Caki2 (cell line): ENCODE measurements at regions not wholly inside any gene's neighbourhood (a gene's known extent, or its start where the extent isn't known, plus 50 kb on each side); places are given as distances from the start of the nearest gene placed in this dataset.
A peak's percentile ranks its signal among the peaks of the same experiment; 100 is the strongest.
"Not testable (repeated sequence)": the region's sequence is repeated elsewhere in the genome, so short reads cannot be mapped to it uniquely, and the experiment has no call there.

ENCODE experiments used
- DNase-seq: peaks from one replicate; pipeline ENCODE4 v3.0.0-alpha.2; 2015; ENCODE audit warnings: low read depth
- in situ Hi-C: cut with HindIII; loops from 2 replicates; pipeline ENCODE4 v1.10.0; 2016; ENCODE audit warnings: low sequenced_read_pairs, low pct_unique_long_range_greater_than_20kb, mixed read lengths

DNA sequence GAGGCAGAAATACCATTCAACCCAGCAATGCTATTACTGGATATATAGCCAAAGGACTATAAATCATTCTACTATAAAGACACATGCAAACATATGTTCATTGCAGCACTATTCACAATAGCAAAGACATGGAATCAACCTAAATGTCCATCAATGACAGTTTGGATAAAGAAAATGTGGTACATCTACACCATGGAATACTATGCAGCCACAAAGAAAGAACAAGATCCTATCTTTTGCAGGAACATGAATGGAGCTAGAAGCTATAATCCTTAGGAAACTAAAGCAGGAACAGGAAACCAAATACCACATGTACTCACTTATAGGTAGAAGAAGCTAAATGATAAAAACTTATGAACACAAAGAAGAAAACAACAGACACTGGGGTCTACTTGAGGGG is 730.3 kb upstream of the ADGRB3 start:
- in situ Hi-C loops, DNase-seq: not testable (repeated sequence)

DNA sequence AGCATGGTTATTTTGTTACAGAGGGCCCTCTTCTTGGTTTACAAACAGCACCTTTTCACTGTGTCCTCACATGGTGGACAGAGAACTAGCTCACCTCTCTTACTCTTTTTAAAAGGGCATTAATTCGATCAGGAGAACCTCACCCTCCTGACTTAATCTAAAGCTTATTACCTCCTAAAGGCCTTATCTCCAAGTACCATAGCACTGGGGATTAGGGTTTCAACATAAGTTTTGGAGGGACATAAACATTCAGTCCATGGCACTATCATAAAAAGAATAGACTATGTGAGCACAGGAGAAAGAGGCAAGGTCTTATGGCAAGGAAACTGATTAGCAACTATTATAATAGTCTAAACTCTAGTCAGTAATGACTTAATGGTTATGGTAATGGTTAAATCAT is 736.2 kb upstream of the ADGRB3 start:
- no peak for DNase-seq
- in situ Hi-C loops, result no loop called here

DNA sequence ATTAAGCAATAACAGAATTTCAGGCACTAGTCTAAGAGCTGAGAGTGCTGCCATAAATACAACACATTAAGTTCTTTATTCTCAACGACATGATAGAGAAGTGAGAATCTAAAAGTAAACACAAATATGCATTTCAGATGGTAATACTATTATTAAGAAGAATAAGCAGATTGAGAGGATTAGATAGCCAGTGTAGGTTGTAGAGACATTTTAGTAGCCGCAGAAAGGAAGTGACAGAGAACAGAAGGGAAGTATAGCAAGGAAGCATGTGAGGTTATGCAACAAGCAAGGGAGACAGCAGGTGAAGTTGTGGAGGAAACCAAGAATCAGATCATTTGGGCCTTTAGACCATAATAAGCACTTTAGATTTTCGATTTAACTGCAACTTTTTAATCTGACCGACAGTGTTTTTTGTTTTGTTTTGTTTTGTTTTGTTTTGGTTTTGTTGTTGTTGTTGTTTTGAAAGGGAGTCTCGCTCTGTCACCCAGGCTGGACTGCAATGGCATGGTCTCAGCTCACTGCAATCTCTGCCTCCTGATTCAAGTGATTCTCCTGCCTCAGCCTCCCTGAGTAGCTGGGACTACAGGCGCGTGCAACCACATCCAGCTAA is 737.0 kb upstream of the ADGRB3 start:
- in situ Hi-C loops, result no loop called here
- DNase-seq, result no peak

DNA sequence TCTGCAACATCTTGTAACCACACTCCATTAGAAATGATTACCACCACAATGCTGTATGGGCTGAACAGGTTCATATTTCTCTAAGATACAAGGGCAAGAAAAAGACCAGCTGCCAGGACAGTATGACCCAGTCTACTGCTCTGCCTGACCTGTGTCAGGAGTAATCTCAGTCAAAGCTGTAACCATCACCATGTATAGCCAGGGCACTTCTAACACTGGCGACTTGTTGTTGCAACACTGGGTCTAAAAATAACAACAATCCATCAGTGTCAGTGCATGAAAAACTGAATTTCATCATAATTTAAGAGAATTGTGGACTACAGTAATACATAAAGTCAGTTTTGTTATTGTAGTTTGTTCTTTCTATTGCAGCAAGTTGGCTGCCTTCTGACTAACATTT is 738.6 kb upstream of the ADGRB3 start:
- DNase-seq, result no peak

DNA sequence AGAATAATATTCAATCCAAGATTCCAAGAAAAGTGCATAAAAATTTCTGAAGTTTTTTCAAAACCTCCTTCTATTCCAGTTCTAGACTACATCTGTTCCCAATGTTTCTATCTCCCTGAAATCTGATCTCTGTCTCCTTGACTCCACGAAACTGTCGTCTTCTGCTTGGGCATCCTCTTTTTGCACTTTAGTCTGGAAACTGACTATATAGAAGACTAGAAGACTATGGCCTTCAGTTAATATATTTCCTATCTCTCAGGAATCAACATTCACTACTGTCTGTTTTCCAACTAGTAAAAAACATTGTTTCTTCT is 745.4 kb upstream of the ADGRB3 start:
- in situ Hi-C loops, result no loop called here
- no peak for DNase-seq

More for the DNA sequence above, 738.6 kb upstream of the ADGRB3 start:
- in situ Hi-C loops, result no loop called here

DNA sequence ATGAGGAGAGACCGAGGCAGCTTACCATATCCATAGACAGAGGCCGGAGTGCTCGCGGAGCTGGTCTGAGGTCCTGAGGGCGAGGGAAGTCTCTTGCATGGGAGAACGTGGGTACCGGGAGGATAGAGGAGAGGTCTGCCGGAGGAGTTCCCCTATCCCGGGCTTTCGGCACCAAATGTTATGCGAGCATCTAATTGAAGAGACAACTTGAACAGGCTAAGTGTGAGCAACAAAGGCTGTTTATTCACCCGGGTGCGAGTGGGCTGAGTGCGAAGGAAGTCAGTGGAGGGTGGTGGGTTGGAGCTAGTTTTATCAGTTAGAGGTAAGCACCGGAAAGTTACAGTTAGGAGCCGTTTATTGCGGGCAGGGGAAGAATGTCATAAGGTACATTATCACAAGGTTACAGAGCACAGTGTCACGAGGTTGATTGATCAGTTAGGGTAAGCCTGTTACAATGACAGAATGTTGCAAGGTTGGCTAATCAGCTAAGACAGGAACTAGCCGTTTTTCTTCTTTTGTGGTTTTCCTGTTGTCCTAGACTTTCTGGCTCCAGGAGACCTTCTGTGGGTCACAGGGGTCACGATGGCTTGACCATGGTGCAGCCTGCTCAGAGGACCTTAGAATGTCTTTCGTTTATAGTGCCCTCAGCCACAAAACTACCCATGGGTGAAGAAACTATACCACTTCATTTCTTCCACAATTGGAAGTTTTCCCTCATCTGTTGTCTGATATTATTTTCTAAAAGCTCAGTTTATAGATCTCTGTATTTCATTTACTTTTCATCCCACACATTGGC is 746.0 kb upstream of the ADGRB3 start:
- peak; percentile 92 for DNase-seq
- in situ Hi-C loops, result no loop called here

DNA sequence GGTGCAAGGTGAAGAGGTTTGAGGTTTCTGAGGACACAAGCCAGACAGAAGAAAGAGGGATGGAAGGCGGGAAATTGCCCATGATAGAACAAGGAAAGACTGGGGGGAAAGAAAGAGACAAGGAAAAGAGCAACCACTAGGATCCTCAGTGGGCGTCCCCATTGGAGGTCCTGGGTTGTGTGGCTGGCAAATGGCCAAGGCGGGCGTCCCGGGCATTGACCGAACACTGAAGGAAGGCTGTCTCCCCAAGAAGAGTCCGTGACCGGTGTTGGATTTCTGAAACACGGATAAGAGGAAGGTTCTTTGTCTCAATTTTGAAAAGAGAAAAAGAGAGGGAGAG is 746.6 kb upstream of the ADGRB3 start:
- no peak for DNase-seq
- in situ Hi-C loops, result no loop called here

DNA sequence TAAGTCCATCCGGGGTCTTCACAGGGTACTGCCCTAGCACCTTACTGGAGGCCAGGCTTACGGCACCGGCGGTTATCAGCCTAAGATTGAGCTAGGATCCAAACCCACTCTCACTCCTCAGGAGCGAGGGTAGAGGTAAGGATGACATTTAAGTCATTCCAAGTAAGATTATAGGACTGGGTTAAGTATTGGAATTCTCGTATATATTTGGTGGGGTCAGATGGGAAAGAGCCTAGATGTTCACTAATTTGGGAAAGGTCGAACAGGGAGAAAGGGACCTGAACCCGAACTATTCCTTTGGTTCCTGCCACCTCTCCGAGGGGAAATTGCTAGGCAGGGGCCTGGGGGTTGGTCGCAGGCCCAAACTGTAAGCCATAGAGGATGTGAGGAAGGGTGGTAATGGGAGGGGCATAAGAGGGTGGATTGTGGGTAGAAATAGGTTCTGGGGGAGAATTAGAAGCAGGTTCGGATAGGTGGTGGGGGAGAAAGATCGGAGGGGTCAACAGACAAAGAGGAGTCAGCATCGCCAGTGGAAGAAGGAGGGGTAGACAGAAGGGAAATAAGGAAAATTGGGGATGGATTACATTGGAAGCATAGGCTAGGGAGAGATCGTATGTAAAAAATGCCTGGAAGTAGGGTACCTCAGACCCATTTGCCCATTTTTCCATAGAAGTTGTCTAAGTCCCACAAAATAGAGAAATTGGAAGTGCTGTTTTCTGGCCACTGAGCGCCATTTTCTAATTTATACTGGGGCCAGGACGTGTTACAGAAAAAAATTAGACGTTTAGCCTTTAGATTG is 747.1 kb upstream of the ADGRB3 start:
- in situ Hi-C loops, result no loop called here
- DNase-seq, result no peak

DNA sequence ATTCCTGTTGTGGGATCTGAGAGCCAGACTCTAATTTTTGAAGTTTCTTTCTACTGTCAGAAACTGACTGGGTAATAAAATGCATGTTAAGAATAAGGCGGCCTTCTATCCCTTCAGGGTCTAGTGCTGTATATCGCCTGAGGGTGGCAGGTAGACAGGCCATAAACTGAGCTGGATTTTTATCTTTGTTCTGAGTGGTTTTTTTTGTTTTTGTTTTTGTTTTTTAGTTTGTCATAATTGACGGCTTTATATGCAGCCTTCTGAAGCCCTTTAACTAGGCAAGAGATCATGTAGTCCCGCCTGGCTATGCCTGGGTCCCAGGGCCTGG is 747.7 kb upstream of the ADGRB3 start:
- DNase-seq, result no peak
- in situ Hi-C loops, result no loop called here

DNA sequence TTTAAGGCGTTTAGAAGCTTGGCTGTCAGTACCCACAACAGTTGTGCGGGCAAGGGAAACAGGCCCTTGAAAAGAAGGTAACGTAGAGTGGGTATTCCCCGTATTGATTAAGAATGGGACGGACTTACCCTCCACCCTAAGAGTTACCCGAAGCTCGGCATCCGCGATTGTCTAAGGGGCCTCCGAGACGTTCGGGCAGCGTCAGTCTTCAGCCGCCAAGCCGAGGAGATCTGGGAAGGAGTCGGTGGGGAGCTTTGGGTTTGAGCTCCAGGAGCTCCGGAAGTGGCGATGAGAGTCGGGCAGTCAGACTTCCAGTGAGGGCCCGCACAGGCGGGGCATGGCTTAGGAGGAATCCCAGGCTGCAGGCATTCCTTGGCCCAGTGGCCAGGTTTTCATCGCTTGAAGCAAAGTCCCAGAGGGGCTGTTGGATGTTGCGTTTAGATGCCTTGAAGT is 748.2 kb upstream of the ADGRB3 start:
- no peak for DNase-seq
- in situ Hi-C loops, result no loop called here

DNA sequence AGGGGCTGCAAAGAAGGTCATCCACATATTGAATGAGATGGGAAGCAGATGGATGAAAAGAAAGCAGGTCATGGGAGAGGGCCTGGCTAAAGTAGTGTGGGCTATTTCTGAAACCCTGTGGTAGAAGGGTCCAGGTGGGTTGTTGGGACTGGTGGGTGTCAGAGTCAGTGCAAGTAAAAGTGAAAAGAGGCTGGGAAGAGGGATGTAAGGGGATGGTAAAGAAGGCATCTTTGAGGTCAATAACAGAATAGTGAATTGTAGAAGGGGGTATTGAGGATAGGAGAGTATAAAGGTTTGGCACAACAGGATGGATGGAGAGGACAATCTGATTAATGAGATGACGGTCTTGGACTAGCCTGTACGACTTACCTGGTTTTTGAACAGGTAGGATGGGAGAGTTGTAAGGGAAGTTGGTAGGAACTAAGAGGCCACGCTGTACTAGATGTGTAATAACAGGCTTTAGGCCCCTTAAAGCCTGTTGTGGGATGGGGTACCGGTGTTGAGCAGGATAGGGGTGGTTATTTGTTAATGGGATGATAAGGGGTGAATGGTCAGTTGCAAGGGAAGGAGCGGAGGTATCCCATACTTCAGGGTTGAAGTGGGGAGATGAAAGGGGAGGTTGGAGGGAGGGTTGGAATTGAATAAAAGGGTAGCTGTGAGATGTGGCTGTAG is 748.9 kb upstream of the ADGRB3 start:
- in situ Hi-C loops, result no loop called here
- no peak for DNase-seq

DNA sequence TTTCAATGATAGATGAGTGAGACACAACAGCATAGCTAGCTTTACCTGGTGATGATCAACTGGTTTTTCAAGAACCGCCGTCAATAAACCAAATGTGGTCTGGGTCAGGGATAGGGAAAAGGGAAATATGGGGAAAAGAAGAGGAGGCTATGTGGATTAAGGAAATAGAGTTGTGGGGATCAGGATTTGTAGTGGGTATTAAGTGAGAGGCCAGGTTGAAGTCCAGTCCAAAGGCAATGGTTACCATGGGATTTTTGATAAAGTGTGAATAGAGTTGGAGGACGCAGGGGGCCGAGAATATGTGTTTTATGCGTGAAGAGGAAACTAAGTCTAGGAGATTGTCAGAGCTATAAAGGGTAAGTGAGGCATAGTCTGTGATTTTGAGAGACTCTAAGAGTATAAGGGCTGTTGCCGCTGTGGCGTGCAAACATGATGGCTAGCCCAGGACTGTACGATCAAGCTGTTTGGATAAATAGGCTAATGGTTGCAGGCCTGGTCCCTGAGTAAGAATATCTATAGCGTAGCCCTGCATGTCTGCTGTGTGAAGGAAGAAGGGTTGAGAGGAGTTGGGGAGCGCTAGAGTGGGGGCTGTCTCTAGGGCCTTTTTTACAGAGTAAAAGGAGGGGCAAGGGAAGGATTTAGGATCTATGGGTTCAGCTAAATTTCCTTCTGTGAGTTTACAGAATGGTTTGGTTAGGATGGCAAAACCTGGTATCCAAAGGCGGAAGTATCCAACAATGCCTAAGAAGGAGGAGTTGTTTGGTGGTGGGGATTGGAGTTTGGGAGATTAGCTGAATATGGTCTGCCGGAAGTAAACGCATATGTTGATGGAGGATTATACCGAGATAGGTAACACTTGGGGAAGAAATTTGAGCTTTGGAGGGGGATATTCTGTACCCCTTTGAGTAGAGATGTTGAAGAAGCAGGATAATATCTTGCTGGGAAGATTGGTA is 749.7 kb upstream of the ADGRB3 start:
- in situ Hi-C loops, result no loop called here
- no peak for DNase-seq

DNA sequence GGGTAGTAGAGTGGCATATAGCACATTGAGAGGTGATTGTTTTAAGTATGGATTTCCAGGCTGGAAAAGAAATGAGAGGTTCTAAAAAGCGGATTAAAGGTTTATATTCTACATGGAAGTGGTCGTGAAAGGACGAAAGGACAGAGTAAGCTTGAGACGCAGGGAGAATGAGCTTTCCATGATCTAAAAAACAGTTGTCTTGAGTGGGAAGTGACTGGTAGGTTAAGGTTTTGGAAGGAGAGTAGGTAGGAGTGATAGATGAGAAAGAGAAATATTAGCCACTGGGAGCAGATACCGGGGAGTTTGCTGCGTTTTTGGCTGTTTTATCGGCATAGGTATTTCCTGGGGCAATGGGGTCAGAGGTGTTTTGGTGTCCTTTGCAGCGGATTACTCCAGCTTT is 750.6 kb upstream of the ADGRB3 start:
- DNase-seq, result no peak
- in situ Hi-C loops, result no loop called here

DNA sequence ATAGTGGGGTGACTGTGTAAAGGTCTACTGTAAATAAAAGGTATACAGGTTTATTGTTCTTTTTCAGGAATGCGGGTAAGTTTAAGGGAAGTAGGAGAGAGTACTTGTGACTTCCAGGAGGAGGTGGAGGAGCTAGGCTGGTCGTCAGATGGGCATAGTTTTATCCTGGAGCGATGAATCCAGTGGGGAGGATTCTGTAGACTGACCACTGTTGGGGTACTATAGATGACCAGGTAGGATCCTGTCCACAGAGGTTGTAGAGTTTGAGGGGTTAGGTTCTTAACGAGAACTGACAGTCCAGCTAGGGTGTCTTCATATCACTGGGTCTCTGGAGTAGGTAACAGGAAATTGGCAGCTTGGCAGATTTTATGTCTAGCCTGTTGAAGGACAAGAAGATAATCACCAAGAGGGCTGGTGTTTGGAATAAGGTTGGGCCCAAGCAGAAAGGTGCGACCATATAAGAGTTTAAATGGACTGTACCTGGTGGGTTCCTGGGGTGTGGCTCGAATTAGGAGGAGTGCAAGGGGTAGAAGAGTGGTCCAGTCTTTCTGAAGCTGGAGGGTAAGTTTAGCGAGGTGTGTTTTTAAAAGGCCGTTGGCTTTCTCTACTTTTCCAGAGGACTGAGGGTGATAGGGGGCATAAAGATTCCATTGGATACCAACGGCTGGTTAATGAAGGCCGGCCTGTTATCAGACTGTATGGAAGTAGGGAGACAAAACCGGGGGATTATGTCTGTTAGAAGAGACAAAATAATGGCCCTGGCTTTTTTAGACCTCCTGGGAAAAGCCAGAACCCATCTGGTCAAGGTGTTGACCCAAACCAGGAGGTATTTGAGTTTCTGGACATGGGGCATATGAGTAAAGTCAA is 751.3 kb upstream of the ADGRB3 start:
- no peak for DNase-seq
- in situ Hi-C loops, result no loop called here

DNA sequence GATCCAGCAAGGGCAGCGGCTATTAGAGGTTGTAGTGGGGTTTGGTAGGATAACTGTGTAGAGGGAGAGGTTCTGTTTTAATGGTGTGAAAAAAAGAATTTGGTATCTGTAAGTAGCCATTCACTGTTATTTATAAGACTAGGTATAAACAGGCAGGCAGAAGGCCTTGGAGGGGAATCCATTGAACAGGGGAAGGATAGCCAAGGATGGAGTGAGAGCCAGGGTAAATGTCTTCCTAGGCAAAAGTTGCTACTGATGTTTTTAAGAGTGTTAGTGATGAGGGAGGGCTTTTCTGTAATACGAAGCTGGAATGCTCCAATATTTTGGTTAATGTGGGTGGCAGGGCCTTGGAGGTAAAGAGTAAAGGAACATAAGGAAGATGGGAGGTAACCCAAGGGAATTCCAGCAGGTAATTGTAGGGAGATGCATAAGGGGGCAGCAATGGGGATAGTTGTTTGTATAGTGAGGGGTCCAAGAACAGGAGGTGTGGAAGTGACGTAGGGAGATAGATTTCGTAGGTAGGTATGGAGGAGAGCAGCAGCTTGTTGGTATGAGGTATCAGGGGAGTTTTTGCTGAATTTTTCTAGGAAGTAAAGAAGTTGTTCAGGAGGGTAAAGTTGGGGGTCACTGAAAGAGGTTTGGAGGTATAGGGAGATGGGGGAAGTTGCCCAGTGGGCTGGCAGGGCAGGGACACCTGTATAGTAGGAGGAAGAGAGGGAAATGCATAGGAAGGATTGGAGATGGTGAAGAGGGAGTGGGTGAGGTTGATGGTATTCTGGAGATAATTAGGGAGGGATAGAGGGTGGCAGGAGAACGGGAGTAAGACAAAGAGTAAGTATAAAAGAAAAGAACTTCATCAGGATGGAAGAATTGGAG is 752.4 kb upstream of the ADGRB3 start:
- in situ Hi-C loops, result no loop called here
- no peak for DNase-seq

DNA sequence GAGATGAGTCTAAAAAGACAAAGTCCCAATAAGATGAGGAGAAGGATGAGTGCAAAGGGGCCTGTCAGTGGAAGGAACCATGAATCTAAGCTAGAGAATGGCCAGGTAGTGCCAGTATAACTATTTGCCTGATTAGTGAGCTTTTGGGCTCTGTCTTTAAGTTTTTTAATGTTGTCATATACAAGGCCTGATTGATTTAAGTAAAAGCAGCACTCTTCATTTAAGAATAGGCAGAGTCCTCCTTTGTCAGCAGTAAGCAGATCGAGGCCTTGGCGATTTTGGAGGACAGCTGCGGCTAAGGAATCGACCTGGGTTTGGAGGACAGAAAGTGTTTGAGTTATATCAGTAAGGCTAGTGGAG is 753.4 kb upstream of the ADGRB3 start:
- in situ Hi-C loops, result no loop called here
- DNase-seq, result no peak
